ENCODE measurements at regions not wholly inside any gene's neighbourhood (a gene's known extent, or its start where the extent isn't known, plus 50 kb on each side); places are given as distances from the start of the nearest gene placed in this dataset.

- no peak for DNase-seq
- POLR2A ChIA-PET = interaction anchor here (1.0 kb wide), 1 partner anchor 149 kb away, joined by 3 read pairs; no protein-coding TSS in a partner anchor
Observed at GRCh38 chr1:181187337-181188126, 99.0 kb downstream of the IER5 start.

GRCh38 chr1:181189245-181189644 lies 100.7 kb downstream of the IER5 start:
- CTCF ChIA-PET = interaction anchor here (0.9 to 5.1 kb wide), 18 partner anchors 9 to 748 kb away, joined by 3 to 62 read pairs (median 6); no protein-coding TSS in a partner anchor
- H3K4me1 Mint-ChIP-seq (ENCODE audit: low read depth) = no peaks in the 10 kb centered on the region
- no peaks in the 10 kb centered on the region for H3K36me3 Mint-ChIP-seq (ENCODE audit: low read depth)
- peaks cover 2% of the 10 kb centered on the region for H3K9me3 Mint-ChIP-seq
- H3K4me3 Mint-ChIP-seq = no peak overlapping the region
- intact Hi-C loops (cut with micrococcal nuclease) = loop anchor here (10.0 kb wide), 1 partner anchor 126 kb away; no protein-coding TSS in a partner anchor
- POLR2A ChIA-PET = no interaction called here
- DNase-seq = no peak
- no peak for TF ChIP-seq CTCF (IDR thresholded peaks at IDR 0.05)
- no peak for ATAC-seq
- peaks cover 2% of the 10 kb centered on the region for H3K27me3 Mint-ChIP-seq
- H3K27ac Mint-ChIP-seq = no peak overlapping the region

More at GRCh38 chr1:181187337-181188126, 99.0 kb downstream of the IER5 start:
- Mint-ChIP-seq H3K9me3 (no peaks in the 10 kb centered on the region), H3K27ac (no peak overlapping the region), H3K4me3 (no peak overlapping the region), H3K27me3 (no peaks in the 10 kb centered on the region), H3K4me1 (ENCODE audit: low read depth) (no peaks in the 10 kb centered on the region), H3K36me3 (ENCODE audit: low read depth) (no peaks in the 10 kb centered on the region)
- no peak for TF ChIP-seq CTCF (IDR thresholded peaks at IDR 0.05)
- ATAC-seq = no peak
- CTCF ChIA-PET = interaction anchor here (0.7 to 3.3 kb wide), 5 partner anchors 21 to 237 kb away, joined by 3 to 34 read pairs (median 8); no protein-coding TSS in a partner anchor
- intact Hi-C loops (cut with micrococcal nuclease) = loop anchor here (10.0 kb wide), 1 partner anchor 127 kb away; no protein-coding TSS in a partner anchor

- no peak overlapping the region for H3K27ac Mint-ChIP-seq
- peaks cover 3% of the 10 kb centered on the region for H3K9me3 Mint-ChIP-seq
- no peaks in the 10 kb centered on the region for H3K36me3 Mint-ChIP-seq (ENCODE audit: low read depth)
- H3K4me1 Mint-ChIP-seq (ENCODE audit: low read depth) = no peaks in the 10 kb centered on the region
- H3K4me3 Mint-ChIP-seq = no peak overlapping the region
- intact Hi-C loops (cut with micrococcal nuclease) = loop anchor here (1.0 to 10.0 kb wide), 2 partner anchors 125 to 235 kb away; no protein-coding TSS in a partner anchor
- DNase-seq = peak; percentile 79
- ChIA-PET POLR2A (no interaction called here), CTCF (interaction anchor here (0.5 to 5.1 kb wide), 35 partner anchors 9 to 747 kb away, joined by 3 to 62 read pairs (median 4); no protein-coding TSS in a partner anchor)
- H3K27me3 Mint-ChIP-seq = peaks cover 2% of the 10 kb centered on the region
- ATAC-seq = peak; percentile 94
- TF ChIP-seq CTCF (IDR thresholded peaks at IDR 0.05) = peak; percentile 96
Observed at GRCh38 chr1:181189691-181190363, 101.3 kb downstream of the IER5 start.

GRCh38 chr1:181190364-181191035 lies 102.0 kb downstream of the IER5 start:
- H3K27me3 Mint-ChIP-seq = peaks cover 2% of the 10 kb centered on the region
- CTCF ChIA-PET = interaction anchor here (0.5 to 5.1 kb wide), 32 partner anchors 10 to 314 kb away, joined by 3 to 62 read pairs (median 4); no protein-coding TSS in a partner anchor
- POLR2A ChIA-PET = no interaction called here
- H3K9me3 Mint-ChIP-seq = peaks cover 3% of the 10 kb centered on the region
- no peak for TF ChIP-seq CTCF (IDR thresholded peaks at IDR 0.05)
- no peak overlapping the region for H3K4me3 Mint-ChIP-seq
- ATAC-seq = no peak
- H3K36me3 Mint-ChIP-seq (ENCODE audit: low read depth) = no peaks in the 10 kb centered on the region
- intact Hi-C loops (cut with micrococcal nuclease) = loop anchor here (1.0 kb wide), 1 partner anchor 235 kb away; no protein-coding TSS in a partner anchor
- no peaks in the 10 kb centered on the region for H3K4me1 Mint-ChIP-seq (ENCODE audit: low read depth)
- no peak overlapping the region for H3K27ac Mint-ChIP-seq
- no peak for DNase-seq

Data from activated CD8-positive, alpha-beta T cell treated with anti-CD3 and anti-CD28 coated beads for 36 hours (primary cell).